ENCODE measurements at regions not wholly inside any gene's neighbourhood (a gene's known extent, or its start where the extent isn't known, plus 50 kb on each side); places are given as distances from the start of the nearest gene placed in this dataset.

DNA sequence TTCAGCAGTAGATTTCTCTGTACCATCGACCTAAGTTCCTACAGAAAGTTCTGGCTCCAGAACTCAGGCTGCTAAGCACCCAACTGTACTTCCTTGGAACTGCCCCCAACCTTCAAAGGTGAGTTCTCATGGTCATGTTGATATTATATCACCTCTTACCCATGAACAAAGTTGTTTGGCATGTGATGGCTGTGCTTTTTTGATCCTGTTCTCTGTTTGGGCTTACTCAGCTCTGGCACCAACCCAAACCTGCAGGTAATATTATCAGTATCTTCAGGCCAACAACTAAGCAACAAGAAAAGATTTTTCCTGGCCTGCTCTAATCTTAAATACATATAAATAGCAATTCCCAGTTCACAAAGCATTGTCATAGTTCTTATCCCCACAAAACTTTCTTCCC lies 318.7 kb upstream of the LMCD1 start:
- no peaks in the 10 kb centered on the region for H3K36me3 ChIP-seq (ENCODE audit: control insufficient read depth, insufficient read depth, low read length)
- no peak for DNase-seq (ENCODE audit: low read depth)
- no peak overlapping the region for H3K4me3 ChIP-seq (ENCODE audit: low read depth, low read length)
- TF ChIP-seq, protein P1, sequence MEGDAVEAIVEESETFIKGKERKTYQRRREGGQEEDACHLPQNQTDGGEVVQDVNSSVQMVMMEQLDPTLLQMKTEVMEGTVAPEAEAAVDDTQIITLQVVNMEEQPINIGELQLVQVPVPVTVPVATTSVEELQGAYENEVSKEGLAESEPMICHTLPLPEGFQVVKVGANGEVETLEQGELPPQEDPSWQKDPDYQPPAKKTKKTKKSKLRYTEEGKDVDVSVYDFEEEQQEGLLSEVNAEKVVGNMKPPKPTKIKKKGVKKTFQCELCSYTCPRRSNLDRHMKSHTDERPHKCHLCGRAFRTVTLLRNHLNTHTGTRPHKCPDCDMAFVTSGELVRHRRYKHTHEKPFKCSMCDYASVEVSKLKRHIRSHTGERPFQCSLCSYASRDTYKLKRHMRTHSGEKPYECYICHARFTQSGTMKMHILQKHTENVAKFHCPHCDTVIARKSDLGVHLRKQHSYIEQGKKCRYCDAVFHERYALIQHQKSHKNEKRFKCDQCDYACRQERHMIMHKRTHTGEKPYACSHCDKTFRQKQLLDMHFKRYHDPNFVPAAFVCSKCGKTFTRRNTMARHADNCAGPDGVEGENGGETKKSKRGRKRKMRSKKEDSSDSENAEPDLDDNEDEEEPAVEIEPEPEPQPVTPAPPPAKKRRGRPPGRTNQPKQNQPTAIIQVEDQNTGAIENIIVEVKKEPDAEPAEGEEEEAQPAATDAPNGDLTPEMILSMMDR (IDR thresholded peaks at IDR 0.05; ENCODE audit: insufficient read depth, low read length, poor library complexity, severe bottlenecking) = no peak
- no peaks in the 10 kb centered on the region for H3K27me3 ChIP-seq (ENCODE audit: control insufficient read depth, insufficient read depth, low read length)

DNA sequence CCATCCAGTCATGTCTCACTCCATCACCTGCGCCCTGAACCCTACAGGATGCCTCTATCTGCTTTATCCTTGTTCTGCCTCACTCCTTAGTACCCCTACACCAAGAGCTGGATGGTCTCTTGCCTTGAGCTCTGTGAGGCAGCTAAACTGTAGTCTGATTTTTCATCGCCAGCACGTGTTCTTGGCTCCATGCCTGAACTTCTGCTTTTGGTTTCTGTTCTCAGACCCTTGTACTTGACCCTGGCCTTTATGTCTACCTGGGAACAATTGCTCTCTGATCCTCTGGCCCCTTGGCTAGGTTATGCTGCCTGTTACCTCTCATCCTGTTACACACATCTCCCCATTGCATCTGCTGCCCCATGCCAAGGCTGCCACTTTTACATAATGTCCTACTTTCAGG lies 318.0 kb upstream of the LMCD1 start:
- H3K27me3 ChIP-seq (ENCODE audit: control insufficient read depth, insufficient read depth, low read length) = no peaks in the 10 kb centered on the region
- H3K36me3 ChIP-seq (ENCODE audit: control insufficient read depth, insufficient read depth, low read length) = no peaks in the 10 kb centered on the region
- TF ChIP-seq, protein P1 (IDR thresholded peaks at IDR 0.05; ENCODE audit: insufficient read depth, low read length, poor library complexity, severe bottlenecking) = no peak
- DNase-seq (ENCODE audit: low read depth) = no peak
- no peak overlapping the region for H3K4me3 ChIP-seq (ENCODE audit: low read depth, low read length)

DNA sequence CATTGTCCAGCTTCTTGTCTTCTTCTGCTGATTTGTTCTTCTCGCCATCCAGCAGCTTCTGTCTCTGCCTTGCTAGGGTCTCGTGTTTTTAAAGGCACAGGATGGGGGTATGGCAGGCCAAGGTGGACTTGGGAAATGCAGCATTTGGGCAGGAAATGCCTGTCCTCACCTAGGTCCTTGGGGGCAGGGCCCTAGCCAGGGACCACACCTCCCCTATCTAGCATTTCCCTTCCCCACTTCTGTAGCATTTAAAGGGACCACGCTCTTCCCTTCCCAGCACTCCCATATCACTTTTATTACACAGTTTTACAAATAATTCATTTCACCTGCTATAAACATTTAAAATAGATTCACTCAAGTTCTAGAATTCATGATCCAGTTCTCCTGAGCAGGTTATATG lies 315.4 kb upstream of the LMCD1 start:
- no peak for DNase-seq (ENCODE audit: low read depth)
- TF ChIP-seq, protein P1 (IDR thresholded peaks at IDR 0.05; ENCODE audit: insufficient read depth, low read length, poor library complexity, severe bottlenecking) = no peak
- Histone ChIP-seq H3K27me3 (ENCODE audit: control insufficient read depth, insufficient read depth, low read length) (no peaks in the 10 kb centered on the region), H3K4me3 (ENCODE audit: low read depth, low read length) (no peak overlapping the region), H3K36me3 (ENCODE audit: control insufficient read depth, insufficient read depth, low read length) (no peaks in the 10 kb centered on the region)

DNA sequence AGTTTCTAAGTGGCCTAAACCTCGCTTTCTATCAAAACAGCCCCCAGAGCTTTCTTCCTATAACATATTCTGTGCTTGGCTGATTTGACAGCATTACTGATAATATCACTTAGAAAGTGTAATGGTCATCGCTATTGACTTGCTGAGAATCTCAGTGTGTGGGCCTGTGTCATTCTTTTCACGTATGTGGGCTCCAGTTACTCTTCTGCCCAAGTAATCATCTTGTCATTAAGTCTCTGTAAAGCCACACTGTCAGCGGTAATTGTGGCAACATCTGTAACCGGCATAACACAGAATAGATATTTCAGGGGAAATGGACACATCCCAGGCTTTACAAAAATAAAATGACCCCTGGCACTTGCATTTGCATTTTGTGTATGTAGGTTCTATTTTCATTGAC lies 313.6 kb upstream of the LMCD1 start:
- no peak for DNase-seq (ENCODE audit: low read depth)
- TF ChIP-seq, protein P1 (IDR thresholded peaks at IDR 0.05; ENCODE audit: insufficient read depth, low read length, poor library complexity, severe bottlenecking) = no peak
- H3K4me3 ChIP-seq (ENCODE audit: low read depth, low read length) = no peak overlapping the region
- H3K36me3 ChIP-seq (ENCODE audit: control insufficient read depth, insufficient read depth, low read length) = no peaks in the 10 kb centered on the region
- no peaks in the 10 kb centered on the region for H3K27me3 ChIP-seq (ENCODE audit: control insufficient read depth, insufficient read depth, low read length)

DNA sequence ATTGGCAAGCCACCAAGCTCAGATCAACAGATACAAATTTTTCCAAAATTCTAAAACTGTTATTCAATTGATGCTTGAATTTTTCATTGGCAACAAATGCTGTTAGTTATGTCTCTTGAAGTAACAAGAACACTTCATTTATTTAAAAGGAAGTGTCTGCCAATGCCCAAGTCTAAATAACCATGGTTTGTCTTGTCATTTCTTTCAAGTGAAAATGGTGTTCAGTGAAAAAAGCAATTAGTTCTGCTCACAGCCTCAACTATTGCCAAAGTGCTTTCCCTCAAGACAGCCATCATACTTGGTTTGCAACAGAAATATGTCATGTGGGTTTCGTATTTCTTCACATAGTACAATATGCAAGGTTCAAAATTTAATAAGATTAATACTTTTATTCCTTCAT lies 312.6 kb upstream of the LMCD1 start:
- no peak overlapping the region for H3K4me3 ChIP-seq (ENCODE audit: low read depth, low read length)
- no peak for DNase-seq (ENCODE audit: low read depth)
- TF ChIP-seq, protein P1 (IDR thresholded peaks at IDR 0.05; ENCODE audit: insufficient read depth, low read length, poor library complexity, severe bottlenecking) = no peak
- no peaks in the 10 kb centered on the region for H3K36me3 ChIP-seq (ENCODE audit: control insufficient read depth, insufficient read depth, low read length)
- H3K27me3 ChIP-seq (ENCODE audit: control insufficient read depth, insufficient read depth, low read length) = no peaks in the 10 kb centered on the region

DNA sequence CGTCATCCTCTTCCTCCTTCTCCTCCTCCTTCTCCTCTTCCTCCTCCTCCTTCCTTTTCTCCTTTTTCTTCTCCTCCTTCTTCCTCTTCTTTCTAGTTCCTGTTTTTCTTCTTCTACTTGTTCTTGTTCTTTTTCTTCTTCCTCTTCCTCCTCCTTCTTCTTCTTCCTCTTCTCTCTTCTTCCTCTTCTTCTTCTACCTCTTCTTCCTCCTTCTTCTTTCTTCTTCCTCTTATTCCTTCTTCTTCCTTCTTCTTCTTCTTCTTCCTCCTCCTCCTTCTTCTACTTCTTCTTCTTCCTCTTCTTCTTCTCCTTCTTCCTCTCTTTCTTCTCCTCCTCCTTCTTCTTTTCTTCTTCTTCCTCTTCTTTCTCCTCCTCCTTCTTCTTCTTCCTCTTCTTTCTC lies 310.2 kb upstream of the LMCD1 start:
- H3K4me3 ChIP-seq (ENCODE audit: low read depth, low read length) = no peak overlapping the region
- no peaks in the 10 kb centered on the region for H3K36me3 ChIP-seq (ENCODE audit: control insufficient read depth, insufficient read depth, low read length)
- H3K27me3 ChIP-seq (ENCODE audit: control insufficient read depth, insufficient read depth, low read length) = no peaks in the 10 kb centered on the region
- TF ChIP-seq, protein P1 (IDR thresholded peaks at IDR 0.05; ENCODE audit: insufficient read depth, low read length, poor library complexity, severe bottlenecking) = no peak
- no peak for DNase-seq (ENCODE audit: low read depth)
